CD4-positive, alpha-beta T cell (primary cell): ENCODE measurements at regions not wholly inside any gene's neighbourhood (a gene's known extent, or its start where the extent isn't known, plus 50 kb on each side); places are given as distances from the start of the nearest gene placed in this dataset.

Experiments used
- ATAC-seq: fragments of 200-7000 bp; cut with Tn5 transposase; one replicate; pipeline ENCODE4 v1.10.0; 2022; ENCODE audit warnings: mild to moderate bottlenecking; ENCODE audit not compliant: poor library complexity
- CTCF ChIA-PET: fragments of 350-600 bp; sonication (Branson Sonifier 250); formaldehyde crosslinking; loops from one replicate; lab custom pipeline; 2021; ENCODE audit warnings: antibody characterized with exemption, inconsistent platforms; lab: Charles Lee
- POLR2A ChIA-PET: fragments of 350-600 bp; sonication (Branson Sonifier 250); formaldehyde crosslinking; loops from one replicate; lab custom pipeline; 2021; ENCODE audit warnings: antibody characterized with exemption, inconsistent platforms; lab: Charles Lee
- DNase-seq, 14 experiments: peaks; one replicate each; pipeline ENCODE4 v3.0.0-alpha.2; 2013 to 2020; ENCODE audit warnings: mixed read lengths in 2 of 14
- H3K27ac ChIP-seq, 2 donors: one replicate each; pipeline versions ENCODE4 v1.5.1 to v1.7.0; 2013; ENCODE audit warnings: low read length in 2 of 2, low read depth in 1 of 2, mild to moderate bottlenecking in 1 of 2
- H3K27me3 ChIP-seq, 2 experiments: 1 replicate in 1 of 2; 2 replicates in 1 of 2; pipeline versions ENCODE4 v1.6.1 to v1.7.0; 2013; ENCODE audit warnings: low read length in 2 of 2, control low read depth in 1 of 2, mild to moderate bottlenecking in 1 of 2, moderate library complexity in 1 of 2; ENCODE audit not compliant: insufficient read depth in 2 of 2, control insufficient read depth in 1 of 2
- H3K36me3 ChIP-seq: one replicate; pipeline ENCODE4 v1.6.1; 2013; ENCODE audit warnings: low read length, control low read depth; ENCODE audit not compliant: insufficient read depth
- H3K4me1 ChIP-seq: one replicate; pipeline ENCODE4 v1.6.1; 2013; ENCODE audit warnings: low read length, control low read depth; ENCODE audit not compliant: insufficient read depth
- H3K4me3 ChIP-seq: one replicate; pipeline ENCODE4 v1.5.1; 2013; ENCODE audit warnings: mild to moderate bottlenecking, low read length, moderate library complexity
- H3K9me3 ChIP-seq, 2 experiments: 1 replicate in 1 of 2; 2 replicates in 1 of 2; pipeline versions ENCODE4 v1.6.1 to v1.7.0; 2013; ENCODE audit warnings: low read length in 2 of 2, mild to moderate bottlenecking in 2 of 2, control low read depth in 1 of 2, moderate library complexity in 1 of 2; ENCODE audit not compliant: control insufficient read depth in 1 of 2, insufficient read depth in 1 of 2
- H3K27ac Mint-ChIP-seq: one replicate; pipeline ENCODE4 v1.8.0; 2020; ENCODE audit warnings: mixed read lengths
- H3K27me3 Mint-ChIP-seq: one replicate; pipeline ENCODE4 v1.8.0; 2021; ENCODE audit warnings: mixed read lengths
- H3K36me3 Mint-ChIP-seq: one replicate; pipeline ENCODE4 v1.8.0; 2021; ENCODE audit warnings: low read depth, mixed read lengths
- H3K4me1 Mint-ChIP-seq: one replicate; pipeline ENCODE4 v1.8.0; 2021; ENCODE audit warnings: low read depth, mixed read lengths
- H3K4me3 Mint-ChIP-seq: one replicate; pipeline ENCODE4 v1.8.0; 2020; ENCODE audit warnings: mild to moderate bottlenecking, mixed read lengths
- H3K9me3 Mint-ChIP-seq: one replicate; pipeline ENCODE4 v1.8.0; 2020; ENCODE audit warnings: mixed read lengths
- intact Hi-C, 2 experiments: fragments of 100-400 bp; cut with DNase I in 1 of 2; cut with micrococcal nuclease in 1 of 2; formaldehyde crosslinking; loops; one replicate each; pipeline versions ENCODE4 v1.15.1 to v1.9.0; 2023 to 2025; cut with DNase I, micrococcal nuclease
- TF ChIP-seq, protein P1 (sequence below): fragments of 200-600 bp; IDR thresholded peaks from one replicate; pipeline ENCODE4 v1.8.0; 2022; ENCODE audit warnings: antibody characterized with exemption, mild to moderate bottlenecking

GRCh38 chr19:32232449-32232848 is 113.0 kb upstream of the ZNF507 start:
- no peak for DNase-seq
- POLR2A ChIA-PET = no interaction called here
- CTCF ChIA-PET = no interaction called here
- Mint-ChIP-seq H3K27ac (no peak overlapping the region), H3K27me3 (peaks cover 33% of the 10 kb centered on the region), H3K9me3 (no peaks in the 10 kb centered on the region), H3K4me3 (no peak overlapping the region), H3K36me3 (no peaks in the 10 kb centered on the region), H3K4me1 (no peaks in the 10 kb centered on the region)
- Histone ChIP-seq H3K27ac (no peak overlapping the region), H3K36me3 (no peaks in the 10 kb centered on the region), H3K9me3 (peaks cover 0 to 3% of the 10 kb centered on the region in 2 experiments), H3K4me3 (no peak overlapping the region), H3K4me1 (no peaks in the 10 kb centered on the region), H3K27me3 (no peaks in the 10 kb centered on the region)
- no peak for ATAC-seq
- TF ChIP-seq, protein P1, sequence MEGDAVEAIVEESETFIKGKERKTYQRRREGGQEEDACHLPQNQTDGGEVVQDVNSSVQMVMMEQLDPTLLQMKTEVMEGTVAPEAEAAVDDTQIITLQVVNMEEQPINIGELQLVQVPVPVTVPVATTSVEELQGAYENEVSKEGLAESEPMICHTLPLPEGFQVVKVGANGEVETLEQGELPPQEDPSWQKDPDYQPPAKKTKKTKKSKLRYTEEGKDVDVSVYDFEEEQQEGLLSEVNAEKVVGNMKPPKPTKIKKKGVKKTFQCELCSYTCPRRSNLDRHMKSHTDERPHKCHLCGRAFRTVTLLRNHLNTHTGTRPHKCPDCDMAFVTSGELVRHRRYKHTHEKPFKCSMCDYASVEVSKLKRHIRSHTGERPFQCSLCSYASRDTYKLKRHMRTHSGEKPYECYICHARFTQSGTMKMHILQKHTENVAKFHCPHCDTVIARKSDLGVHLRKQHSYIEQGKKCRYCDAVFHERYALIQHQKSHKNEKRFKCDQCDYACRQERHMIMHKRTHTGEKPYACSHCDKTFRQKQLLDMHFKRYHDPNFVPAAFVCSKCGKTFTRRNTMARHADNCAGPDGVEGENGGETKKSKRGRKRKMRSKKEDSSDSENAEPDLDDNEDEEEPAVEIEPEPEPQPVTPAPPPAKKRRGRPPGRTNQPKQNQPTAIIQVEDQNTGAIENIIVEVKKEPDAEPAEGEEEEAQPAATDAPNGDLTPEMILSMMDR = no peak
- intact Hi-C loops = no loop called here

- H3K4me3 Mint-ChIP-seq = no peak overlapping the region
- Histone ChIP-seq H3K36me3 (no peaks in the 10 kb centered on the region), H3K27ac (no peak overlapping the region), H3K4me3 (no peak overlapping the region), H3K27me3 (no peaks in the 10 kb centered on the region), H3K4me1 (no peaks in the 10 kb centered on the region), H3K9me3 (peaks cover 0 to 3% of the 10 kb centered on the region in 2 experiments)
- no peak for ATAC-seq
- intact Hi-C loops = no loop called here
- TF ChIP-seq, protein P1 = no peak
- H3K27me3 Mint-ChIP-seq = peaks cover 27% of the 10 kb centered on the region
- ChIA-PET POLR2A (no interaction called here), CTCF (no interaction called here)
- no peaks in the 10 kb centered on the region for H3K36me3 Mint-ChIP-seq
- H3K9me3 Mint-ChIP-seq = no peaks in the 10 kb centered on the region
- no peak overlapping the region for H3K27ac Mint-ChIP-seq
- DNase-seq = no peak
- no peaks in the 10 kb centered on the region for H3K4me1 Mint-ChIP-seq
These were observed 112.3 kb upstream of the ZNF507 start for GRCh38 chr19:32233091-32233490.

GRCh38 chr19:32233885-32234284 is 111.5 kb upstream of the ZNF507 start:
- H3K36me3 ChIP-seq = no peaks in the 10 kb centered on the region
- H3K36me3 Mint-ChIP-seq = no peaks in the 10 kb centered on the region
- H3K4me3 Mint-ChIP-seq = no peak overlapping the region
- intact Hi-C loops = no loop called here
- ChIA-PET POLR2A (no interaction called here), CTCF (no interaction called here)
- no peaks in the 10 kb centered on the region for H3K27me3 ChIP-seq
- DNase-seq (no peak), ATAC-seq (no peak)
- TF ChIP-seq, protein P1 = no peak
- H3K27ac ChIP-seq = no peak overlapping the region
- peaks cover 0 to 3% of the 10 kb centered on the region in 2 experiments for H3K9me3 ChIP-seq
- no peak overlapping the region for H3K4me3 ChIP-seq
- H3K4me1 ChIP-seq = no peaks in the 10 kb centered on the region
- no peaks in the 10 kb centered on the region for H3K9me3 Mint-ChIP-seq
- peaks cover 24% of the 10 kb centered on the region for H3K27me3 Mint-ChIP-seq
- no peaks in the 10 kb centered on the region for H3K4me1 Mint-ChIP-seq
- no peak overlapping the region for H3K27ac Mint-ChIP-seq
